Suprapubic skin (tissue), 4 donors: ENCODE measurements at regions not wholly inside any gene's neighbourhood (a gene's known extent, or its start where the extent isn't known, plus 50 kb on each side); places are given as distances from the start of the nearest gene placed in this dataset.
A peak's percentile ranks its signal among the peaks of the same experiment; 100 is the strongest.

Experiments used
- DNase-seq, 2 donors: peaks; one replicate each; pipeline ENCODE4 v3.0.0-alpha.2; 2019; ENCODE audit warnings: low spot score in 2 of 2
- H3K27ac ChIP-seq: fragments of 200-600 bp; sonication (generic); one replicate; pipeline ENCODE4 v1.5.1; 2019
- H3K27me3 ChIP-seq: fragments of 200-600 bp; sonication (generic); one replicate; pipeline ENCODE4 v1.5.1; 2019
- H3K36me3 ChIP-seq: fragments of 200-600 bp; sonication (generic); one replicate; pipeline ENCODE4 v1.5.1; 2019
- H3K4me1 ChIP-seq: fragments of 200-600 bp; sonication (generic); one replicate; pipeline ENCODE4 v1.5.1; 2019
- H3K4me3 ChIP-seq: fragments of 200-600 bp; sonication (generic); one replicate; pipeline ENCODE4 v1.5.1; 2019; ENCODE audit warnings: mild to moderate bottlenecking
- H3K9me3 ChIP-seq: fragments of 200-600 bp; sonication (generic); one replicate; pipeline ENCODE4 v1.5.1; 2019
- EP300 ChIP-seq: sonication (generic); formaldehyde crosslinking; IDR thresholded peaks from one replicate; pipeline ENCODE4 v1.6.1; 2017; ENCODE audit warnings: antibody characterized with exemption
- POLR2A ChIP-seq, 2 donors: fragments of 450-650 bp; IDR thresholded peaks; one replicate each; pipeline ENCODE4 v1.6.1; 2017; ENCODE audit warnings: antibody characterized with exemption in 2 of 2, mild to moderate bottlenecking in 2 of 2, moderate library complexity in 2 of 2
- POLR2AphosphoS5 ChIP-seq, 3 donors: sonication (generic); formaldehyde crosslinking; IDR thresholded peaks; one replicate each; pipeline ENCODE4 v1.6.1; 2017; ENCODE audit warnings: antibody characterized with exemption in 3 of 3
- WGBS: methylation state at CpG from one replicate; pipeline ENCODE4 v1.1.5; 2018; 5-methylcytosine and 5-hydroxymethylcytosine counted together
- TF ChIP-seq, protein P1 (sequence below), 2 donors: fragments of 200-600 bp in 1 of 2; fragments of 450-650 bp in 1 of 2; sonication (generic) in 1 of 2; IDR thresholded peaks; one replicate each; pipeline ENCODE4 v1.5.1; 2016 to 2019; ENCODE audit warnings: antibody characterized with exemption in 2 of 2, mild to moderate bottlenecking in 1 of 2, moderate library complexity in 1 of 2

- Histone ChIP-seq H3K36me3 (no peaks in the 10 kb centered on the region), H3K27me3 (no peaks in the 10 kb centered on the region), H3K27ac (no peak overlapping the region), H3K4me1 (no peaks in the 10 kb centered on the region), H3K4me3 (no peak overlapping the region), H3K9me3 (no peaks in the 10 kb centered on the region)
- no peak for DNase-seq
- no peak for TF ChIP-seq POLR2AphosphoS5 (IDR thresholded peaks at IDR 0.05)
- TF ChIP-seq, protein P1, sequence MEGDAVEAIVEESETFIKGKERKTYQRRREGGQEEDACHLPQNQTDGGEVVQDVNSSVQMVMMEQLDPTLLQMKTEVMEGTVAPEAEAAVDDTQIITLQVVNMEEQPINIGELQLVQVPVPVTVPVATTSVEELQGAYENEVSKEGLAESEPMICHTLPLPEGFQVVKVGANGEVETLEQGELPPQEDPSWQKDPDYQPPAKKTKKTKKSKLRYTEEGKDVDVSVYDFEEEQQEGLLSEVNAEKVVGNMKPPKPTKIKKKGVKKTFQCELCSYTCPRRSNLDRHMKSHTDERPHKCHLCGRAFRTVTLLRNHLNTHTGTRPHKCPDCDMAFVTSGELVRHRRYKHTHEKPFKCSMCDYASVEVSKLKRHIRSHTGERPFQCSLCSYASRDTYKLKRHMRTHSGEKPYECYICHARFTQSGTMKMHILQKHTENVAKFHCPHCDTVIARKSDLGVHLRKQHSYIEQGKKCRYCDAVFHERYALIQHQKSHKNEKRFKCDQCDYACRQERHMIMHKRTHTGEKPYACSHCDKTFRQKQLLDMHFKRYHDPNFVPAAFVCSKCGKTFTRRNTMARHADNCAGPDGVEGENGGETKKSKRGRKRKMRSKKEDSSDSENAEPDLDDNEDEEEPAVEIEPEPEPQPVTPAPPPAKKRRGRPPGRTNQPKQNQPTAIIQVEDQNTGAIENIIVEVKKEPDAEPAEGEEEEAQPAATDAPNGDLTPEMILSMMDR (IDR thresholded peaks at IDR 0.05): no peak
- TF ChIP-seq POLR2A (IDR thresholded peaks at IDR 0.05): no peak
- TF ChIP-seq EP300: no peak
- WGBS: 88% methylated on average over 1 of the region's 1 CpG
These were observed 366.0 kb upstream of the DDHD1 start for GRCh38 chr14:53519137-53519536.

GRCh38 chr14:53517270-53517960 lies 364.3 kb upstream of the DDHD1 start:
- Histone ChIP-seq H3K27me3 (no peaks in the 10 kb centered on the region), H3K9me3 (no peaks in the 10 kb centered on the region), H3K4me3 (no peak overlapping the region), H3K27ac (no peak overlapping the region), H3K36me3 (no peaks in the 10 kb centered on the region), H3K4me1 (no peaks in the 10 kb centered on the region)
- 88% methylated on average over 2 of the region's 2 CpGs for WGBS
- DNase-seq: no peak
- no peak for TF ChIP-seq POLR2AphosphoS5 (IDR thresholded peaks at IDR 0.05)
- TF ChIP-seq, protein P1 (IDR thresholded peaks at IDR 0.05): no peak

GRCh38 chr14:53516261-53516774 lies 363.2 kb upstream of the DDHD1 start:
- H3K9me3 ChIP-seq: no peaks in the 10 kb centered on the region
- TF ChIP-seq POLR2AphosphoS5 (IDR thresholded peaks at IDR 0.05) (no peak), EP300 (no peak), POLR2A (IDR thresholded peaks at IDR 0.05) (no peak)
- TF ChIP-seq, protein P1 (IDR thresholded peaks at IDR 0.05): no peak
- no peaks in the 10 kb centered on the region for H3K36me3 ChIP-seq
- no peak overlapping the region for H3K4me3 ChIP-seq
- peak overlapping the region; percentile 3 for H3K27ac ChIP-seq
- H3K4me1 ChIP-seq: no peaks in the 10 kb centered on the region
- WGBS: 71% methylated on average over 2 of the region's 2 CpGs
- no peak for DNase-seq
- no peaks in the 10 kb centered on the region for H3K27me3 ChIP-seq

DNA sequence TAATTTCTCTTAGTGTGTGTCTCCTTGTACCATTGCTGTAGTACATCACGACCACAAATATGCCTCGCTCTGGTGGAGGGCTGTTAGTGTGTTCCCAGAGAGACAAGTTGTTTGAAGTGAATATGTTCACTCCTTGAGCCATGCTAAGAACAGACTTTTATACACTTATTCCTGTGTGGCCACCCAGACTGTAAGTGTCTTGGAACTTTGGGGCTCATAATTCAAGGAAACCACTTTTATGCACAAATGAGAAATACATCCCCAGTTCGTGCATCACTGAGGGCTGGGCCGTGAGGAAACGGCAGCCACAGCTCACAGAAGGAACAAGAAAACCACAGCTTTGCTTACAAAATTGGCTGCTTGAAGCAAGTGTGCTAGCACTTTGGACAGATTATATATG lies 362.2 kb upstream of the DDHD1 start:
- H3K27me3 ChIP-seq: no peaks in the 10 kb centered on the region
- 67% methylated on average over 5 of the region's 5 CpGs for WGBS
- no peak overlapping the region for H3K4me3 ChIP-seq
- TF ChIP-seq, protein P1 (IDR thresholded peaks at IDR 0.05): no peak
- TF ChIP-seq EP300 (no peak), POLR2AphosphoS5 (IDR thresholded peaks at IDR 0.05) (no peak), POLR2A (IDR thresholded peaks at IDR 0.05) (no peak)
- no peaks in the 10 kb centered on the region for H3K36me3 ChIP-seq
- no peak overlapping the region for H3K27ac ChIP-seq
- no peaks in the 10 kb centered on the region for H3K4me1 ChIP-seq
- no peak for DNase-seq
- no peaks in the 10 kb centered on the region for H3K9me3 ChIP-seq

DNA sequence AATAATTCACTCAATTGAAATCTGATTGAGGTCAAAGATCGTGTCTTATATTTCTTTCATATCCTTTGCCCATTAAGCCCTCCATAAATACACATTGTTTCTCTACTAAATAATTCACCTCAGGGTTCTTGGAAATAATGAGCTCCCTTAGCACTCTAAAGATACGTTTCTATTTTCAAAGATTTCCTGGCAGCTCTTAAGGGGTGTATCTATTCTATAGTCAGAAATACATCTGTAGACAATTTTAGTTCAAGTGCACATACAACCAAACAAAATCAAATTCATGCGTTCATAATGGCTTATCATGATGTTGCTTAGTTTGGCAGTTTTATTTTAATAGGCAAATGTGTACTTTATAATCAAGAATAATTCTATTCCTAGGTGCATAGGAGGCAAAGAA lies 361.1 kb upstream of the DDHD1 start:
- H3K27me3 ChIP-seq: no peaks in the 10 kb centered on the region
- 88% methylated on average over 3 of the region's 3 CpGs for WGBS

More for the DNA sequence above, 361.1 kb upstream of the DDHD1 start:
- Histone ChIP-seq H3K4me3 (no peak overlapping the region), H3K36me3 (no peaks in the 10 kb centered on the region), H3K9me3 (no peaks in the 10 kb centered on the region), H3K4me1 (peaks cover 5% of the 10 kb centered on the region), H3K27ac (no peak overlapping the region)
- no peak for TF ChIP-seq POLR2A (IDR thresholded peaks at IDR 0.05)
- no peak for DNase-seq
